DND-41 (cell line): ENCODE measurements at regions not wholly inside any gene's neighbourhood (a gene's known extent, or its start where the extent isn't known, plus 50 kb on each side); places are given as distances from the start of the nearest gene placed in this dataset.

Experiments used
- EZH2 ChIP-seq: IDR thresholded peaks from 3 replicates; pipeline ENCODE4 v1.6.1; 2012; ENCODE audit warnings: borderline replicate concordance, low read depth, mild to moderate bottlenecking, moderate library complexity, low read length, inconsistent platforms; ENCODE audit not compliant: severe bottlenecking
- TF ChIP-seq, protein P1 (sequence below): IDR thresholded peaks from 2 replicates; pipeline ENCODE4 v1.5.1; 2012; ENCODE audit warnings: borderline replicate concordance, low read length, moderate library complexity, mild to moderate bottlenecking; ENCODE audit not compliant: poor library complexity, severe bottlenecking; ENCODE audit errors: extremely low read depth

DNA sequence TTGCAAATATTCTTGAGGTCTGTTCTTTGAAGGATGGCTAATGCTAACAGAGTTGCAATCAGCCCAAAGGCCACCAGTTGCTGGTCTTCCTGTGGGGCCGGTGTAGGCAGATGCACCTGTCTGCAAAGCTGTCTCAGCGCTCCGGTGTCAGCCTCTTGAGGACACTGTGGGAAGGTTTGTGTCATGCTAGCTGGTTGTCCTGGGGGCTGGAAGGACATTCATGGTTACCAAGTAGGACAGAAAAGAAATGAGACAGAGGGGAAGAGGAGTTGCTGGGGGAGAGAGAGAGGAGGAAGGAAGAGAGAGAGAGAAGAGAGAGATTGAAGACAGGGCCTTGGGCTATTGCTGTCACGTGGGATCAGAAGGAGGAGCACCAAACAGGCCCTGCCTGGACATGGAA is 639.6 kb upstream of the HS6ST1 start:
- TF ChIP-seq, protein P1, sequence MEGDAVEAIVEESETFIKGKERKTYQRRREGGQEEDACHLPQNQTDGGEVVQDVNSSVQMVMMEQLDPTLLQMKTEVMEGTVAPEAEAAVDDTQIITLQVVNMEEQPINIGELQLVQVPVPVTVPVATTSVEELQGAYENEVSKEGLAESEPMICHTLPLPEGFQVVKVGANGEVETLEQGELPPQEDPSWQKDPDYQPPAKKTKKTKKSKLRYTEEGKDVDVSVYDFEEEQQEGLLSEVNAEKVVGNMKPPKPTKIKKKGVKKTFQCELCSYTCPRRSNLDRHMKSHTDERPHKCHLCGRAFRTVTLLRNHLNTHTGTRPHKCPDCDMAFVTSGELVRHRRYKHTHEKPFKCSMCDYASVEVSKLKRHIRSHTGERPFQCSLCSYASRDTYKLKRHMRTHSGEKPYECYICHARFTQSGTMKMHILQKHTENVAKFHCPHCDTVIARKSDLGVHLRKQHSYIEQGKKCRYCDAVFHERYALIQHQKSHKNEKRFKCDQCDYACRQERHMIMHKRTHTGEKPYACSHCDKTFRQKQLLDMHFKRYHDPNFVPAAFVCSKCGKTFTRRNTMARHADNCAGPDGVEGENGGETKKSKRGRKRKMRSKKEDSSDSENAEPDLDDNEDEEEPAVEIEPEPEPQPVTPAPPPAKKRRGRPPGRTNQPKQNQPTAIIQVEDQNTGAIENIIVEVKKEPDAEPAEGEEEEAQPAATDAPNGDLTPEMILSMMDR, result no peak
- TF ChIP-seq EZH2, result no peak
